CD4-positive, alpha-beta T cell (primary cell): ENCODE measurements at regions not wholly inside any gene's neighbourhood (a gene's known extent, or its start where the extent isn't known, plus 50 kb on each side); places are given as distances from the start of the nearest gene placed in this dataset.

Source experiments
- ATAC-seq: fragments of 200-7000 bp; cut with Tn5 transposase; one replicate; pipeline ENCODE4 v1.10.0; 2022; ENCODE audit warnings: mild to moderate bottlenecking; ENCODE audit not compliant: poor library complexity
- CTCF ChIA-PET: fragments of 350-600 bp; sonication (Branson Sonifier 250); formaldehyde crosslinking; loops from one replicate; lab custom pipeline; 2021; ENCODE audit warnings: antibody characterized with exemption, inconsistent platforms; lab: Charles Lee
- POLR2A ChIA-PET: fragments of 350-600 bp; sonication (Branson Sonifier 250); formaldehyde crosslinking; loops from one replicate; lab custom pipeline; 2021; ENCODE audit warnings: antibody characterized with exemption, inconsistent platforms; lab: Charles Lee
- DNase-seq, 14 experiments: peaks; one replicate each; pipeline ENCODE4 v3.0.0-alpha.2; 2013 to 2020; ENCODE audit warnings: mixed read lengths in 2 of 14
- H3K27ac ChIP-seq, 2 donors: one replicate each; pipeline versions ENCODE4 v1.5.1 to v1.7.0; 2013; ENCODE audit warnings: low read length in 2 of 2, low read depth in 1 of 2, mild to moderate bottlenecking in 1 of 2
- H3K27me3 ChIP-seq, 2 experiments: 1 replicate in 1 of 2; 2 replicates in 1 of 2; pipeline versions ENCODE4 v1.6.1 to v1.7.0; 2013; ENCODE audit warnings: low read length in 2 of 2, control low read depth in 1 of 2, mild to moderate bottlenecking in 1 of 2, moderate library complexity in 1 of 2; ENCODE audit not compliant: insufficient read depth in 2 of 2, control insufficient read depth in 1 of 2
- H3K36me3 ChIP-seq: one replicate; pipeline ENCODE4 v1.6.1; 2013; ENCODE audit warnings: low read length, control low read depth; ENCODE audit not compliant: insufficient read depth
- H3K4me1 ChIP-seq: one replicate; pipeline ENCODE4 v1.6.1; 2013; ENCODE audit warnings: low read length, control low read depth; ENCODE audit not compliant: insufficient read depth
- H3K4me3 ChIP-seq: one replicate; pipeline ENCODE4 v1.5.1; 2013; ENCODE audit warnings: mild to moderate bottlenecking, low read length, moderate library complexity
- H3K9me3 ChIP-seq, 2 experiments: 1 replicate in 1 of 2; 2 replicates in 1 of 2; pipeline versions ENCODE4 v1.6.1 to v1.7.0; 2013; ENCODE audit warnings: low read length in 2 of 2, mild to moderate bottlenecking in 2 of 2, control low read depth in 1 of 2, moderate library complexity in 1 of 2; ENCODE audit not compliant: control insufficient read depth in 1 of 2, insufficient read depth in 1 of 2
- H3K27ac Mint-ChIP-seq: one replicate; pipeline ENCODE4 v1.8.0; 2020; ENCODE audit warnings: mixed read lengths
- H3K27me3 Mint-ChIP-seq: one replicate; pipeline ENCODE4 v1.8.0; 2021; ENCODE audit warnings: mixed read lengths
- H3K36me3 Mint-ChIP-seq: one replicate; pipeline ENCODE4 v1.8.0; 2021; ENCODE audit warnings: low read depth, mixed read lengths
- H3K4me1 Mint-ChIP-seq: one replicate; pipeline ENCODE4 v1.8.0; 2021; ENCODE audit warnings: low read depth, mixed read lengths
- H3K4me3 Mint-ChIP-seq: one replicate; pipeline ENCODE4 v1.8.0; 2020; ENCODE audit warnings: mild to moderate bottlenecking, mixed read lengths
- H3K9me3 Mint-ChIP-seq: one replicate; pipeline ENCODE4 v1.8.0; 2020; ENCODE audit warnings: mixed read lengths
- intact Hi-C, 2 experiments: fragments of 100-400 bp; cut with DNase I in 1 of 2; cut with micrococcal nuclease in 1 of 2; formaldehyde crosslinking; loops; one replicate each; pipeline versions ENCODE4 v1.15.1 to v1.9.0; 2023 to 2025; cut with DNase I, micrococcal nuclease
- TF ChIP-seq, protein P1 (sequence below): fragments of 200-600 bp; IDR thresholded peaks from one replicate; pipeline ENCODE4 v1.8.0; 2022; ENCODE audit warnings: antibody characterized with exemption, mild to moderate bottlenecking

DNA sequence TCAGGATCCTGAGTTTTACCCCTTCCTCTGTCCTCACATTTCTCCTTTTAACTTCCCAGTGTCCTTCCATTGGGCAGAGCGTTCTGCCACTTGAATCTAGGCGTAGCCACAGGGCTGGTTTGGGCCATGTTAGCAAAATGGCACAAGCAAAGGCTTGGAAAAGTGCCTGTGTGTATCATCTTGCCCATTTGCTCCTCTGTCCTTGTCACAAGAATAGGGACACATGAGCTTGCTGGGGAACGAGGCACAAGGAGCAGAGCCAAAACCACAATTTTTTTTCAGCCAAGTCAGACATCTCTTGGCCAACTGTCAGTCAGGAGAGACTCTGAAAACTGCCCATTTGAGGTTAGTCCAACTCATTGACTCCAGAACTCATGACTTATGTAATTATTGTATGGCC is 285.2 kb downstream of the ZNF248 start:
- H3K27ac Mint-ChIP-seq: no peak overlapping the region
- H3K4me3 ChIP-seq: no peak overlapping the region
- H3K27me3 Mint-ChIP-seq: no peaks in the 10 kb centered on the region
- H3K9me3 Mint-ChIP-seq: peaks cover 22% of the 10 kb centered on the region
- no peaks in the 10 kb centered on the region for H3K27me3 ChIP-seq
- H3K4me3 Mint-ChIP-seq: no peak overlapping the region
- no peak for DNase-seq
- intact Hi-C loops: no loop called here
- no peaks in the 10 kb centered on the region for H3K4me1 ChIP-seq
- H3K4me1 Mint-ChIP-seq: no peaks in the 10 kb centered on the region
- no peaks in the 10 kb centered on the region for H3K36me3 ChIP-seq
- no peak for ATAC-seq
- no peak overlapping the region for H3K27ac ChIP-seq
- H3K36me3 Mint-ChIP-seq: no peaks in the 10 kb centered on the region
- TF ChIP-seq, protein P1, sequence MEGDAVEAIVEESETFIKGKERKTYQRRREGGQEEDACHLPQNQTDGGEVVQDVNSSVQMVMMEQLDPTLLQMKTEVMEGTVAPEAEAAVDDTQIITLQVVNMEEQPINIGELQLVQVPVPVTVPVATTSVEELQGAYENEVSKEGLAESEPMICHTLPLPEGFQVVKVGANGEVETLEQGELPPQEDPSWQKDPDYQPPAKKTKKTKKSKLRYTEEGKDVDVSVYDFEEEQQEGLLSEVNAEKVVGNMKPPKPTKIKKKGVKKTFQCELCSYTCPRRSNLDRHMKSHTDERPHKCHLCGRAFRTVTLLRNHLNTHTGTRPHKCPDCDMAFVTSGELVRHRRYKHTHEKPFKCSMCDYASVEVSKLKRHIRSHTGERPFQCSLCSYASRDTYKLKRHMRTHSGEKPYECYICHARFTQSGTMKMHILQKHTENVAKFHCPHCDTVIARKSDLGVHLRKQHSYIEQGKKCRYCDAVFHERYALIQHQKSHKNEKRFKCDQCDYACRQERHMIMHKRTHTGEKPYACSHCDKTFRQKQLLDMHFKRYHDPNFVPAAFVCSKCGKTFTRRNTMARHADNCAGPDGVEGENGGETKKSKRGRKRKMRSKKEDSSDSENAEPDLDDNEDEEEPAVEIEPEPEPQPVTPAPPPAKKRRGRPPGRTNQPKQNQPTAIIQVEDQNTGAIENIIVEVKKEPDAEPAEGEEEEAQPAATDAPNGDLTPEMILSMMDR: no peak
- POLR2A ChIA-PET: no interaction called here
- CTCF ChIA-PET: no interaction called here
- H3K9me3 ChIP-seq: peaks cover 0 to 5% of the 10 kb centered on the region in 2 experiments

- Histone ChIP-seq H3K9me3 (no peaks in the 10 kb centered on the region), H3K27me3 (no peaks in the 10 kb centered on the region), H3K4me3 (no peak overlapping the region), H3K4me1 (no peaks in the 10 kb centered on the region), H3K36me3 (no peaks in the 10 kb centered on the region), H3K27ac (no peak overlapping the region)
- peaks cover 9% of the 10 kb centered on the region for H3K9me3 Mint-ChIP-seq
- no peak for DNase-seq
- TF ChIP-seq, protein P1: no peak
- no peaks in the 10 kb centered on the region for H3K36me3 Mint-ChIP-seq
- intact Hi-C loops: no loop called here
- ATAC-seq: no peak
- CTCF ChIA-PET: no interaction called here
- no peaks in the 10 kb centered on the region for H3K4me1 Mint-ChIP-seq
- H3K4me3 Mint-ChIP-seq: no peak overlapping the region
- H3K27ac Mint-ChIP-seq: no peak overlapping the region
- POLR2A ChIA-PET: no interaction called here
- H3K27me3 Mint-ChIP-seq: no peaks in the 10 kb centered on the region
Measured at GRCh38 chr10:37566332-37566731, 291.1 kb downstream of the ZNF248 start.

- TF ChIP-seq, protein P1: no peak
- peaks cover 13% of the 10 kb centered on the region for H3K9me3 Mint-ChIP-seq
- H3K27ac Mint-ChIP-seq: no peak overlapping the region
Measured at GRCh38 chr10:37563715-37564108, 293.7 kb downstream of the ZNF248 start.

More at GRCh38 chr10:37563715-37564108, 293.7 kb downstream of the ZNF248 start:
- Histone ChIP-seq H3K27ac (no peak overlapping the region), H3K27me3 (no peaks in the 10 kb centered on the region), H3K9me3 (no peaks in the 10 kb centered on the region), H3K36me3 (no peaks in the 10 kb centered on the region), H3K4me3 (no peak overlapping the region), H3K4me1 (no peaks in the 10 kb centered on the region)
- H3K4me3 Mint-ChIP-seq: no peak overlapping the region
- ATAC-seq (no peak), DNase-seq (no peak)
- intact Hi-C loops: no loop called here
- H3K27me3 Mint-ChIP-seq: no peaks in the 10 kb centered on the region
- POLR2A ChIA-PET: no interaction called here
- H3K36me3 Mint-ChIP-seq: no peaks in the 10 kb centered on the region
- no peaks in the 10 kb centered on the region for H3K4me1 Mint-ChIP-seq
- CTCF ChIA-PET: no interaction called here
